GM12878 (cell line): ENCODE measurements at regions not wholly inside any gene's neighbourhood (a gene's known extent, or its start where the extent isn't known, plus 50 kb on each side); places are given as distances from the start of the nearest gene placed in this dataset.

Experiments
- ATAC-seq: fragments of 200-7000 bp; cut with Tn5 transposase; 3 replicates; pipeline ENCODE4 v1.9.1; 2020; ENCODE audit warnings: mild to moderate bottlenecking, moderate library complexity
- BruUV-seq: library from RNA; stranded (reverse); fragments of 400-500 nt; replicated peaks from 2 replicates; lab custom pipeline; 2021; lab: Mats Ljungman, UMichigan
- CTCF ChIA-PET: fragments of 300-600 bp; sonication (Branson Sonifier 250); formaldehyde crosslinking; extraction: SDS; loops from one replicate; lab custom pipeline; 2021; ENCODE audit warnings: inconsistent platforms; lab: Yijun Ruan, JAX
- POLR2A ChIA-PET: fragments of 350-600 bp; formaldehyde crosslinking; extraction: SDS; loops from one replicate; lab custom pipeline; 2021; ENCODE audit warnings: inconsistent platforms; lab: Charles Lee
- RAD21 ChIA-PET: fragments of 300-600 bp; sonication (Branson Sonifier 250); formaldehyde crosslinking; loops from one replicate; lab custom pipeline; 2023; ENCODE audit warnings: antibody characterized with exemption; ENCODE audit not compliant: unreplicated experiment; lab: Charles Lee
- SMC1A ChIA-PET: fragments of 300-600 bp; sonication (Branson Sonifier 250); formaldehyde crosslinking; loops from one replicate; lab custom pipeline; 2023; ENCODE audit not compliant: unreplicated experiment, uncharacterized antibody; lab: Charles Lee
- DNase-seq: peaks from one replicate; pipeline ENCODE4 v3.0.0-alpha.2; 2011; ENCODE audit warnings: low read depth, low spot score
- FAIRE-seq: peaks from 3 replicates; lab custom pipeline; 2011; peaks lifted over from hg19 to GRCh38; lab: Jason Lieb, UNC
- H2AFZ ChIP-seq: 2 replicates; pipeline ENCODE4 v1.6.0; 2011; ENCODE audit warnings: low read depth, low read length, control low read depth; ENCODE audit not compliant: control insufficient read depth
- H3K27ac ChIP-seq: 2 replicates; pipeline ENCODE4 v1.5.1; 2011; ENCODE audit warnings: control low read depth; ENCODE audit not compliant: control insufficient read depth, insufficient read depth
- H3K27me3 ChIP-seq, 2 experiments: replicated peaks in 1 of 2; 2 replicates each; pipeline versions ENCODE4 v1.6.0 to v1.6.1; 2011; ENCODE audit warnings: low read length in 1 of 2; ENCODE audit not compliant: control insufficient read depth in 2 of 2, insufficient read depth in 2 of 2
- H3K36me3 ChIP-seq, 2 experiments: 2 replicates each; pipeline ENCODE4 v1.5.1; 2011; ENCODE audit warnings: low read length in 1 of 2; ENCODE audit not compliant: control insufficient read depth in 2 of 2, insufficient read depth in 2 of 2
- H3K4me1 ChIP-seq: 2 replicates; pipeline ENCODE4 v1.6.1; 2011; ENCODE audit warnings: mild to moderate bottlenecking, low read length, moderate library complexity, mixed read lengths; ENCODE audit not compliant: control insufficient read depth, insufficient read depth
- H3K4me2 ChIP-seq: 2 replicates; pipeline ENCODE4 v1.6.0; 2011; ENCODE audit warnings: control low read depth; ENCODE audit not compliant: control insufficient read depth, insufficient read depth
- H3K4me3 ChIP-seq: fragments of 200-600 bp; sonication (generic); 2 replicates; pipeline ENCODE4 v1.5.1; 2016
- H3K79me2 ChIP-seq: 2 replicates; pipeline ENCODE4 v1.6.0; 2011; ENCODE audit warnings: low read length; ENCODE audit not compliant: control insufficient read depth, insufficient read depth
- H3K9ac ChIP-seq: 2 replicates; pipeline ENCODE4 v1.8.0; 2011; ENCODE audit warnings: low read length, control low read depth, mixed read lengths; ENCODE audit not compliant: control insufficient read depth, insufficient read depth
- H3K9me3 ChIP-seq: replicated peaks from 3 replicates; pipeline ENCODE4 v1.5.1; 2011; ENCODE audit warnings: mild to moderate bottlenecking, low read length; ENCODE audit not compliant: control insufficient read depth, insufficient read depth
- H4K20me1 ChIP-seq: 2 replicates; pipeline ENCODE4 v1.6.0; 2011; ENCODE audit not compliant: control insufficient read depth, insufficient read depth
- E2F8 ChIP-seq: fragments of 450-650 bp; IDR thresholded peaks from 2 replicates; pipeline ENCODE4 v1.6.1; 2018; ENCODE audit warnings: mild to moderate bottlenecking, low read depth, moderate library complexity; ENCODE audit not compliant: partially characterized antibody
- EGR1 ChIP-seq, 2 experiments: IDR thresholded peaks; 1 replicate in 1 of 2; 2 replicates in 1 of 2; pipeline ENCODE4 v1.6.1; 2011 to 2012; ENCODE audit warnings: low read depth in 2 of 2, low read length in 2 of 2, borderline replicate concordance in 1 of 2, mild to moderate bottlenecking in 1 of 2, moderate library complexity in 1 of 2
- HDAC2 ChIP-seq: fragments of 200-600 bp; sonication (generic); IDR thresholded peaks from 2 replicates; pipeline ENCODE4 v1.6.1; 2017
- IRF5 ChIP-seq: fragments of 450-650 bp; IDR thresholded peaks from 2 replicates; pipeline ENCODE4 v1.6.1; 2017; ENCODE audit warnings: borderline replicate concordance
- JUND ChIP-seq: IDR thresholded peaks from 2 replicates; pipeline ENCODE4 v1.6.1; 2012; ENCODE audit warnings: low read depth, mild to moderate bottlenecking, low read length, improper control_type of control experiment, moderate library complexity
- SIX5 ChIP-seq: IDR thresholded peaks from 2 replicates; pipeline ENCODE4 v1.6.1; 2011; ENCODE audit warnings: mild to moderate bottlenecking, low read depth, low read length, moderate library complexity; ENCODE audit not compliant: severe bottlenecking
- USF2 ChIP-seq: IDR thresholded peaks from 2 replicates; pipeline ENCODE4 v1.6.1; 2011; ENCODE audit warnings: low read depth, low read length, improper control_type of control experiment, borderline replicate concordance
- WRNIP1 ChIP-seq: IDR thresholded peaks from 2 replicates; pipeline ENCODE4 v1.6.1; 2011; ENCODE audit warnings: low read depth, low read length, improper control_type of control experiment, borderline replicate concordance
- ZBED1 ChIP-seq: IDR thresholded peaks from 2 replicates; pipeline ENCODE4 v1.6.1; 2016; ENCODE audit warnings: borderline replicate concordance
- WGBS: methylation state at CpG from one replicate; pipeline ENCODE4 v1.1.6; 2016; ENCODE audit warnings: low lambda C conversion rate; ENCODE audit not compliant: insufficient replicate concordance, insufficient coverage; ENCODE audit errors: missing lambda C conversion rate; 5-methylcytosine and 5-hydroxymethylcytosine counted together
- in situ Hi-C: fragments of 300-500 bp; cut with MboI; formaldehyde crosslinking; loops from 9 replicates; pipeline ENCODE4 v1.14.3; 2018; ENCODE audit warnings: mixed read lengths
- intact Hi-C: fragments of 100-400 bp; cut with micrococcal nuclease; formaldehyde crosslinking; loops from one replicate; pipeline ENCODE4 v1.14.2; 2022; ENCODE audit not compliant: unreplicated experiment
- TF ChIP-seq, protein P1 (sequence below): fragments of 450-650 bp; IDR thresholded peaks from 2 replicates; pipeline ENCODE4 v1.6.1; 2018; ENCODE audit warnings: borderline replicate concordance, mild to moderate bottlenecking; ENCODE audit not compliant: partially characterized antibody

- H3K36me3 ChIP-seq = no peaks in the 10 kb centered on the region
- intact Hi-C loops = no loop called here
- ChIA-PET POLR2A (no interaction called here), RAD21 (interaction anchor here (0.6 kb wide), 1 partner anchor 59 kb away, joined by 3 read pairs; no protein-coding TSS in a partner anchor), CTCF (no interaction called here), SMC1A (no interaction called here)
- H3K9ac ChIP-seq = no peak overlapping the region
- no peak overlapping the region for H2AFZ ChIP-seq
- BruUV-seq = no TSS peak
- H3K4me1 ChIP-seq = no peaks in the 10 kb centered on the region
- FAIRE-seq (no peak), DNase-seq (no peak), ATAC-seq (no peak)
- no peak overlapping the region for H3K4me2 ChIP-seq
- TF ChIP-seq USF2 = no peak
- TF ChIP-seq, protein P1, sequence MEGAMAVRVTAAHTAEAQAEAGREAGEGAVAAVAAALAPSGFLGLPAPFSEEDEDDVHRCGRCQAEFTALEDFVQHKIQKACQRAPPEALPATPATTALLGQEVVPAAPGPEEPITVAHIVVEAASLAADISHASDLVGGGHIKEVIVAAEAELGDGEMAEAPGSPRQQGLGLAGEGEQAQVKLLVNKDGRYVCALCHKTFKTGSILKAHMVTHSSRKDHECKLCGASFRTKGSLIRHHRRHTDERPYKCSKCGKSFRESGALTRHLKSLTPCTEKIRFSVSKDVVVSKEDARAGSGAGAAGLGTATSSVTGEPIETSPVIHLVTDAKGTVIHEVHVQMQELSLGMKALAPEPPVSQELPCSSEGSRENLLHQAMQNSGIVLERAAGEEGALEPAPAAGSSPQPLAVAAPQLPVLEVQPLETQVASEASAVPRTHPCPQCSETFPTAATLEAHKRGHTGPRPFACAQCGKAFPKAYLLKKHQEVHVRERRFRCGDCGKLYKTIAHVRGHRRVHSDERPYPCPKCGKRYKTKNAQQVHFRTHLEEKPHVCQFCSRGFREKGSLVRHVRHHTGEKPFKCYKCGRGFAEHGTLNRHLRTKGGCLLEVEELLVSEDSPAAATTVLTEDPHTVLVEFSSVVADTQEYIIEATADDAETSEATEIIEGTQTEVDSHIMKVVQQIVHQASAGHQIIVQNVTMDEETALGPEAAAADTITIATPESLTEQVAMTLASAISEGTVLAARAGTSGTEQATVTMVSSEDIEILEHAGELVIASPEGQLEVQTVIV = no peak
- no peak for TF ChIP-seq JUND
- no peak overlapping the region for H3K27ac ChIP-seq
- in situ Hi-C loops = no loop called here
- H4K20me1 ChIP-seq = no peaks in the 10 kb centered on the region
- no peaks in the 10 kb centered on the region for H3K79me2 ChIP-seq
- 32% methylated on average over 8 of the region's 8 CpGs for WGBS
- no peaks in the 10 kb centered on the region for H3K9me3 ChIP-seq
- H3K27me3 ChIP-seq = peaks cover 0 to 3% of the 10 kb centered on the region in 2 experiments; a peak in 1 of 4 replicates
- no peak overlapping the region for H3K4me3 ChIP-seq
These were observed 204.4 kb downstream of the KLF6 start for GRCh38 chr10:3580565-3580964.

DNA sequence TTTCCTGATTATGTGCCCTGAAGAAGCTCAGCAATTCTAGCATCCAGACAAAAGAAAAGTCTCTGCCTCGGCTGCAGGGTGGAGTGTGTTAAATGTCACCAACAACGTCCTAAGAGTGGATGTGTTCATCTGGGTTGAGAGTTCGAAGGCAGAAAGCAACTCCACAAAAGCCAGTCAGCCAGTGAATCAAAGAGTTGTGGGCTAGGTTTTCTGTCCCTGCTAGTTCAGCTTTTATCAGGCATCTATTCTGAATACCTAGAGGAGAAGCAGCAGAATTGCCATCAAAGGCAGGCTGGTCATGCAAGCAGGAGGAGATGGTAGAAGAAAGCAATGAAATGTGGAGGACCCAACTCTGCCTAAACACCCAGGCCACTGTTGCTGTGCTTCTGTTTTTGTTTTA is 205.2 kb downstream of the KLF6 start:
- no peak overlapping the region for H3K4me3 ChIP-seq
- no peaks in the 10 kb centered on the region for H4K20me1 ChIP-seq
- BruUV-seq = no TSS peak
- ATAC-seq (no peak), DNase-seq (no peak), FAIRE-seq (peak; percentile 18)
- SMC1A ChIA-PET = interaction anchor here (0.5 kb wide), 1 partner anchor 158 kb away, joined by 3 read pairs; no protein-coding TSS in a partner anchor
- H3K9ac ChIP-seq = no peak overlapping the region
- no peaks in the 10 kb centered on the region for H3K36me3 ChIP-seq
- CTCF ChIA-PET = no interaction called here
- 9% methylated on average over 3 of the region's 3 CpGs for WGBS
- RAD21 ChIA-PET = no interaction called here
- in situ Hi-C loops = no loop called here
- peaks cover 0 to 3% of the 10 kb centered on the region in 2 experiments; a peak in 1 of 4 replicates for H3K27me3 ChIP-seq
- no peak overlapping the region for H2AFZ ChIP-seq
- no peak overlapping the region for H3K27ac ChIP-seq
- intact Hi-C loops = no loop called here
- no peaks in the 10 kb centered on the region for H3K4me1 ChIP-seq
- no peak overlapping the region for H3K4me2 ChIP-seq
- POLR2A ChIA-PET = no interaction called here
- no peaks in the 10 kb centered on the region for H3K79me2 ChIP-seq
- no peaks in the 10 kb centered on the region for H3K9me3 ChIP-seq
- TF ChIP-seq IRF5 (no peak), ZBED1 (no peak), WRNIP1 (no peak), E2F8 (no peak), HDAC2 (no peak), SIX5 (no peak), EGR1 (IDR thresholded peaks at IDR 0.05; ENCODE audit: borderline replicate concordance in 1 of 2, low read depth in 2 of 2, low read length in 2 of 2) (no peak)
